IPS DF 4.7 (cell line): ENCODE measurements at regions not wholly inside any gene's neighbourhood (a gene's known extent, or its start where the extent isn't known, plus 50 kb on each side); places are given as distances from the start of the nearest gene placed in this dataset.
"Not testable (repeated sequence)": the region's sequence is repeated elsewhere in the genome, so short reads cannot be mapped to it uniquely, and the experiment has no call there.

ENCODE experiments used
- DNase-seq: peaks from one replicate; pipeline ENCODE4 v3.0.0-alpha.2; 2013; ENCODE audit warnings: low spot score; ENCODE audit errors: extremely low read depth

- DNase-seq, result no peak
Measured at GRCh38 chr4:117560329-117560728, 474.0 kb upstream of the NDST3 start.

GRCh38 chr4:117574085-117574484 lies 460.2 kb upstream of the NDST3 start:
- DNase-seq, result no peak

- no peak for DNase-seq
Measured at GRCh38 chr4:117575850-117576249, 458.4 kb upstream of the NDST3 start.

- no peak for DNase-seq
Measured at GRCh38 chr4:117577686-117578311, 456.5 kb upstream of the NDST3 start.

- DNase-seq, result no peak
Measured at GRCh38 chr4:117588771-117589170, 445.5 kb upstream of the NDST3 start.

GRCh38 chr4:117596917-117597480 lies 437.3 kb upstream of the NDST3 start:
- no peak for DNase-seq

- DNase-seq, result not testable (repeated sequence)
Measured at GRCh38 chr4:117599393-117599792, 434.9 kb upstream of the NDST3 start.

GRCh38 chr4:117600936-117601335 lies 433.4 kb upstream of the NDST3 start:
- DNase-seq, result not testable (repeated sequence)

GRCh38 chr4:117610706-117611308 lies 423.5 kb upstream of the NDST3 start:
- DNase-seq, result no peak

GRCh38 chr4:117621673-117622072 lies 412.6 kb upstream of the NDST3 start:
- DNase-seq, result no peak

GRCh38 chr4:117623326-117623725 lies 411.0 kb upstream of the NDST3 start:
- no peak for DNase-seq

GRCh38 chr4:117626664-117627063 lies 407.6 kb upstream of the NDST3 start:
- no peak for DNase-seq

- DNase-seq, result no peak
Measured at GRCh38 chr4:117634716-117635115, 399.6 kb upstream of the NDST3 start.

- DNase-seq, result no peak
Measured at GRCh38 chr4:117637347-117637746, 396.9 kb upstream of the NDST3 start.

GRCh38 chr4:117640836-117641235 lies 393.4 kb upstream of the NDST3 start:
- no peak for DNase-seq

- no peak for DNase-seq
Measured at GRCh38 chr4:117641519-117641918, 392.8 kb upstream of the NDST3 start.

- DNase-seq, result no peak
Measured at GRCh38 chr4:117654079-117654478, 380.2 kb upstream of the NDST3 start.

- no peak for DNase-seq
Measured at GRCh38 chr4:117660668-117661067, 373.6 kb upstream of the NDST3 start.

GRCh38 chr4:117661091-117662072 lies 372.9 kb upstream of the NDST3 start:
- no peak for DNase-seq

- no peak for DNase-seq
Measured at GRCh38 chr4:117664706-117665444, 369.4 kb upstream of the NDST3 start.

GRCh38 chr4:117676153-117676552 lies 358.1 kb upstream of the NDST3 start:
- DNase-seq, result no peak
